Astrocyte of the spinal cord (primary cell): ENCODE measurements at regions not wholly inside any gene's neighbourhood (a gene's known extent, or its start where the extent isn't known, plus 50 kb on each side); places are given as distances from the start of the nearest gene placed in this dataset.

Experiments used
- DNase-seq: peaks from one replicate; pipeline ENCODE4 v3.0.0; 2011; ENCODE audit warnings: low read depth, low spot score
- H3K4me3 ChIP-seq: 2 replicates; pipeline ENCODE4 v1.5.1; 2011; ENCODE audit warnings: low read depth, mild to moderate bottlenecking, low read length, moderate library complexity
- in situ Hi-C: cut with HindIII; loops from 2 replicates; pipeline ENCODE4 v1.10.0; 2017; ENCODE audit warnings: low sequenced_read_pairs
- TF ChIP-seq, protein P1 (sequence below): IDR thresholded peaks from 2 replicates; pipeline ENCODE4 v1.5.1; 2012; ENCODE audit warnings: low read depth, mild to moderate bottlenecking, low read length, inconsistent platforms

DNA sequence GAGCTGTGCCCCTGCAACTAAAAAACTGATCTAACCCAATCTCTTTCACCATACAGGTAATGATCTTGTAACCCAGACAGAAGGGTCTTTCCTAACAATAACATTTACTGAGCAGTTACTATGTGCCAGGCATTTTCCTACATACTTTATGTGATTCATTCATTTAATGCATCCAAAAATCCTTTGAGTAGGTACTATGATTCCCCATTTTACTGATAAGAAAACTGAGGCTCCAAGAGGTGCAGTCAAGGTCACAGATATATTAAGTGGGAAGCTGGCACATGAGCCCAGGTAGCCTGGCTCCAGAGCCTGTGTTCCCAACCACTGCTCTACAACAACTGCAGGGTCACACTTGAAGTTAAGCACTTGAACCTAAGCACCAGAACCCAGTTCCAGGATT lies 87.6 kb downstream of the NCR2 start:
- TF ChIP-seq, protein P1, sequence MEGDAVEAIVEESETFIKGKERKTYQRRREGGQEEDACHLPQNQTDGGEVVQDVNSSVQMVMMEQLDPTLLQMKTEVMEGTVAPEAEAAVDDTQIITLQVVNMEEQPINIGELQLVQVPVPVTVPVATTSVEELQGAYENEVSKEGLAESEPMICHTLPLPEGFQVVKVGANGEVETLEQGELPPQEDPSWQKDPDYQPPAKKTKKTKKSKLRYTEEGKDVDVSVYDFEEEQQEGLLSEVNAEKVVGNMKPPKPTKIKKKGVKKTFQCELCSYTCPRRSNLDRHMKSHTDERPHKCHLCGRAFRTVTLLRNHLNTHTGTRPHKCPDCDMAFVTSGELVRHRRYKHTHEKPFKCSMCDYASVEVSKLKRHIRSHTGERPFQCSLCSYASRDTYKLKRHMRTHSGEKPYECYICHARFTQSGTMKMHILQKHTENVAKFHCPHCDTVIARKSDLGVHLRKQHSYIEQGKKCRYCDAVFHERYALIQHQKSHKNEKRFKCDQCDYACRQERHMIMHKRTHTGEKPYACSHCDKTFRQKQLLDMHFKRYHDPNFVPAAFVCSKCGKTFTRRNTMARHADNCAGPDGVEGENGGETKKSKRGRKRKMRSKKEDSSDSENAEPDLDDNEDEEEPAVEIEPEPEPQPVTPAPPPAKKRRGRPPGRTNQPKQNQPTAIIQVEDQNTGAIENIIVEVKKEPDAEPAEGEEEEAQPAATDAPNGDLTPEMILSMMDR, result no peak
- no peak overlapping the region for H3K4me3 ChIP-seq
- no peak for DNase-seq
- in situ Hi-C loops, result no loop called here

DNA sequence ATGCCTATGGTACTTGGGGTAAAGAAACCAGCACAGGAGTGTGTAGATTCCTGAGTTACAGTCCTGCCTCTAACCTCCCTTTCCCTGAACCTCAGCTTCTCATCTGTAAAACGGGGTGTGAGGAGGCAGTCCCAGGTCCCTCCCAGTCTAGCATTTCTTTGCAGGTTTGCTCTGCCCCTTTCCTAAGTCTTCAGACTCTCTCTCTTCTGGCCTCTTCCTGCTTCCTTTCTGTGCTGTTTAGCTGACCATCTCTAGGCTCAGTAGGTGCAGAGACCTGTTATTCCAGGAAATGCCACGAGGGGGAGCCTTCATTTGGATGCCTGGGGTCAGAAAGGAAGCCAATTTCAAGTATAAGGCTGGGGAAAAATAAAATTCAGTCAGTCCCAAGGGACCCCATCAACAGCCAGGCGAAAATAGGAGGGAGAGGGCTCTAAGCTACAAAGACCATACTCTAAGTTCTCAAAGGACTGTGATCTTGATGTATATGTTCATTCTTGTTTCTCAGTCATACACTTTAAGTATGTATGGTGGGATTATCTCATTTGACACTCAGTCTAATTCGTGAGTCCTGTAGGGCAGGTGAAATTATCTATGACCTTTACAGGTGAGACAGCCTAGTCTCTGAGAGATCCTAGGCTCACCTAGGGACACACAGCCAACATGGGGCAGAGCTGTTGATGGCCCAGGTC lies 89.1 kb downstream of the NCR2 start:
- H3K4me3 ChIP-seq, result no peak overlapping the region
- DNase-seq, result peak; percentile 80
- TF ChIP-seq, protein P1, result peak; percentile 89
- in situ Hi-C loops, result no loop called here

DNA sequence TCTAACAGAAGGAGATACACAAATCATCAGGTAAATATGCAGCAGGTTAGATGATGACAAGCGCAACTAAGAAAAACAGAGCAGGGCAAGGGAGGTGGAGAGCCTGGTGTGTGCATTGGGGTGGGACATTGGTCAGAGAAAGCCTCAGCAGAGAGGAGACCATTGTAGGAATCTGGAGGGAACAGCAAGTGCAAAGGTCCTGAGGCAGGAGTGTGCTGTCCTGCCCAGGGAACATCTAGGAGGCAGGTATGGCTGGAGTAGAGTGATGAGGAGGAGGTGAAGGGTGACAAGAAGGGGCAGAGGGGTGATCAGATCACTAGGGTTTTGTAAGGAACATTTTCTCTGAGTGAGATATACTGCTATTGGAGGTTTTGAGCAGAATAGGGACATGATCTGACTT lies 90.1 kb downstream of the NCR2 start:
- in situ Hi-C loops, result no loop called here
- TF ChIP-seq, protein P1, result no peak
- DNase-seq, result no peak
- no peak overlapping the region for H3K4me3 ChIP-seq

DNA sequence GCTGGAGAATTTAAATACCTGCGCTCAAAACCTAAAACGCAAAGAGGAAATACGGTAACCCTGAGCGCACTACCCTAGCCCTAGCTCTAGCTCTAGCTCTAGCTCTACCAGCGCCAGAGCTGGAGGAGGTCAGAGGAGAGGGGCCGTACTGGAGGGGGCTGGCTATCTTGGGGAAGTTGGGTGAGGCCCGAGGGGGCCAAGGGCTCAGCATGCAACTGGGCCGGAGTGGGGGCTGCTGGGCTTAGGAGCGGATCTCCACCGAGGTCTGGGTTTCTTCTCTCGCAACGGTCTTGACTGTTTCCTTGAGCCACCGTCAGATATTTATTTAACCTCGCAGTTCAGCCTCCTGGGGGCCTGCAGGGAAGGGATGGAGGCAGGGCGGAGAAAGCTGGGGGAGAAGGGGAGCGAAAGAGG lies 91.0 kb downstream of the NCR2 start:
- DNase-seq, result peak; percentile 51
- peak overlapping the region; percentile 10 for H3K4me3 ChIP-seq
- in situ Hi-C loops, result no loop called here
- TF ChIP-seq, protein P1, result no peak

DNA sequence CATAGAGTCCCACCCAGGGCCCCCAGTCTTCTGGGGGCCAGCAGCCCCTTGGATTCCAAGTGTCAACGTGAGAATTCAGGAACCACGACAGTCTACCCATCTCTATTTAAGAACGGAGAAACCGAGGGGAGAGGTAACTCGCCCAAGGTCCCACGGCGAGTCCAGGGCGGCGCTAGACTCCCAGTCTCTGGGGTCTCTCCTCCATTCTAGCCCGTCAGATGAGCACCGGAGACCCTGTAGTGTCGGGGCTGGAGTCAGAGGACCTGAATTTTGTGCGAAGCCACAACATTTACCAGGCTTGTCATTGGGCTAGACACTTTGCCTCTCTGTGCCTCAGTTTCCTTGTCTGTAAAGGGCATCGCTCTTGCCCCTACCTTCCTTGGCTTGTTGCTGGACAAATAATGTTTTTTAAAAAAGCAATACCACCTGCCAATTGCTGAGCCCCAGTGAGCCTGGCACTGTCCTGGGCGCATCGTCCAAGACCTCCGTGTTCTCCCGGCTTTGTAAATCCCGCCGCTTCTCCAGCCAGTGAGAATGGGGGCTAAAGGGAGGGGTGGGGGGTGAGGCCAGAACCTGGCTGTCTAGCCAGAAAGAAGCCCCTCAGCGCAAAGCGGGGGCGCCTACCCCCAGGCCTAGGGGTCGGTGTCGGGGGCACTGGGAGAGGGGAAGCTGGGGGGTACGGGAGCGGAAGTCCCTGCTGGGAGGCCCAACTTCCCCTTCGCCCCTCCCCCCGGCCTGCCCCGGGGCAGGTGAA lies 91.7 kb downstream of the NCR2 start:
- in situ Hi-C loops, result no loop called here
- DNase-seq, result no peak
- TF ChIP-seq, protein P1, result no peak
- H3K4me3 ChIP-seq, result peak overlapping the region; percentile 10

DNA sequence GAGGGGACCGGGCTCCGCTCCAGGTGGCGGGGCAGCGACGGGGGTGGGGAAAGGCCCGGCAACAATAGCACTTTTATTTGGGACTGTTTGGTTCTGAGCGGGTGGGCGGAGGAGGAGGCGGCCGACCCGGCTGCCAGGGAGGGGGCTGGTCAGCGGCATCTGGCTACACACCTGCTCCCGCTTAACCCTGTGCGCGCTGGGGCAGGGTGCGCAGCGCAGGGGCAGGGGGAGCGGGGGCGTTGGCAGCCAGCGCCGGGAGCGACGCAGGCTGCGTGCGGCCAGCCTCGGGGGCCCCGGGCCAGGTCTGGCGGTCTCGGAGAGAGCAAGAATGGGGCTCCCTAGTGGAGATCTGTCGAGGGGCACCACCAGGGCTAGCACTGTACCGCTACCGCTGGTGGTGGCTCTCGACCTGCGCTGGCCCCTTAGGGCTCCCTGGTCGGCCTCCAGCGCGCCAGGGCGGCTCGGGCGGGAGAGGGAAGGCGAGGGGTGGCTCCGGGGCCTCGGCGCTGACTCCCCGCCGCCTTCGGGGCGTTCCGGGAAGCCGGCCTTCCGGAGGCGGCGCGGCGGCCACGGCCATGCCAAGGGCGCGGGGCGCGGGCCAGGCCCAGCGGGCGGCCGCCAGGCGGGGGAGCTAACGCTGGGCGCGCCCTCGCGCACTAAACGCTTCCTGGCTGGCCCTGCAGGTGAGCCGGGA lies 92.4 kb downstream of the NCR2 start:
- DNase-seq, result no peak
- H3K4me3 ChIP-seq, result peak overlapping the region; percentile 12
- TF ChIP-seq, protein P1, result no peak
- in situ Hi-C loops, result no loop called here
